ENCODE measurements at regions not wholly inside any gene's neighbourhood (a gene's known extent, or its start where the extent isn't known, plus 50 kb on each side); places are given as distances from the start of the nearest gene placed in this dataset.

- no peaks in the 10 kb centered on the region for H3K4me1 ChIP-seq (ENCODE audit: control insufficient read depth, insufficient read depth, low read length)
- CTCF ChIA-PET: no interaction called here
- no peak overlapping the region for H3K27ac ChIP-seq (ENCODE audit: low read length)
- no peaks in the 10 kb centered on the region for H3K36me3 ChIP-seq (ENCODE audit: control insufficient read depth, insufficient read depth, low read length)
- BruUV-seq (replicated peaks): no TSS peak
- POLR2A ChIA-PET: no interaction called here
- peaks cover 12% of the 10 kb centered on the region; the same call in 1 of the 2 replicates for H3K27me3 ChIP-seq (ENCODE audit: control insufficient read depth, insufficient read depth, low read length)
- no peak overlapping the region for H3K4me3 ChIP-seq (ENCODE audit: low read depth in 2 of 2, low read length in 2 of 2)
- in situ Hi-C loops (cut with HindIII; ENCODE audit: low pct_unique_long_range_greater_than_20kb, low sequenced_read_pairs) (no loop called here), intact Hi-C loops (cut with micrococcal nuclease; ENCODE audit: unreplicated experiment) (loop anchor here (5.0 to 10.0 kb wide), 3 partner anchors 126 to 1478 kb away; no protein-coding TSS in a partner anchor)
- no peaks in the 10 kb centered on the region for H3K9me3 ChIP-seq (ENCODE audit: control insufficient read depth, insufficient read depth, low read depth, low read length)
- DNase-seq (ENCODE audit: low read depth, low spot score) (peak; percentile 25), ATAC-seq (no peak)
- TF ChIP-seq POLR2AphosphoS5 (IDR thresholded peaks at IDR 0.05; ENCODE audit: low read depth, low read length) (no peak), CTCF (IDR thresholded peaks at IDR 0.05) (peak; percentile 70; the same call in 1 of the 2 replicates)
Observed at GRCh38 chr17:70636517-70637133, 467.3 kb downstream of the KCNJ2 start.

DNA sequence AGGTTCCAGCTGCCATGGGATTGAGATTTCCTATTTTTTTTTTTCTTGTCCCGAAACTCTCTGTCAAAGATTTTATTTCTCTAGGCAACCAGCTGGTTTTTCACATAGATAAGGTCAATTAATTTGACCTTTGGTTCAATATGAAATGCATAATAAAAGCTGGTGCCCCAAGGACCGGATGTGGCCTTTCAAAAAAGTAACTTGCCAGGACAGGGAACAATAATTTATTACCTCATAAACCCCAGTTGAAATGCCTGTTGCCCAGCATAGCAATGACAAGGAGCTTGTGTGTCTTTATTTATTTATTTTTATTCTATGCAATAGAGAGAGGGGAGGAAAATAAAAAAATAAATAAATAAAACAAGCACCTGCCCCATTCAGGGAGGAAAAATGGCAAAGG lies 472.7 kb downstream of the KCNJ2 start:
- in situ Hi-C loops (cut with HindIII; ENCODE audit: low pct_unique_long_range_greater_than_20kb, low sequenced_read_pairs) (no loop called here), intact Hi-C loops (cut with micrococcal nuclease; ENCODE audit: unreplicated experiment) (loop anchor here (10.0 kb wide), 1 partner anchor 103 kb away; no protein-coding TSS in a partner anchor)
- Histone ChIP-seq H3K27me3 (ENCODE audit: control insufficient read depth, insufficient read depth, low read length) (peaks cover 10% of the 10 kb centered on the region; the same call in 1 of the 2 replicates), H3K27ac (ENCODE audit: low read length) (no peak overlapping the region), H3K36me3 (ENCODE audit: control insufficient read depth, insufficient read depth, low read length) (no peaks in the 10 kb centered on the region), H3K4me1 (ENCODE audit: control insufficient read depth, insufficient read depth, low read length) (no peaks in the 10 kb centered on the region), H3K9me3 (ENCODE audit: control insufficient read depth, insufficient read depth, low read depth, low read length) (no peaks in the 10 kb centered on the region), H3K4me3 (ENCODE audit: low read depth in 2 of 2, low read length in 2 of 2) (no peak overlapping the region)
- ChIA-PET POLR2A (no interaction called here), CTCF (no interaction called here)
- DNase-seq (ENCODE audit: low read depth, low spot score) (no peak), ATAC-seq (no peak)
- TF ChIP-seq POLR2AphosphoS5 (IDR thresholded peaks at IDR 0.05; ENCODE audit: low read depth, low read length) (no peak), SIN3A (IDR thresholded peaks at IDR 0.05; ENCODE audit: borderline replicate concordance, insufficient read depth, low read depth, low read length) (no peak), TCF7L2 (IDR thresholded peaks at IDR 0.05; ENCODE audit: low read depth, low read length) (no peak), CTCF (IDR thresholded peaks at IDR 0.05) (no peak), REST (IDR thresholded peaks at IDR 0.05; ENCODE audit: insufficient read depth in 1 of 2, low read depth in 2 of 2, low read length in 1 of 2) (no peak)
- BruUV-seq (replicated peaks): no TSS peak

Data from Panc1 (cell line).